ENCODE measurements at regions not wholly inside any gene's neighbourhood (a gene's known extent, or its start where the extent isn't known, plus 50 kb on each side); places are given as distances from the start of the nearest gene placed in this dataset.
"Not testable (repeated sequence)": the region's sequence is repeated elsewhere in the genome, so short reads cannot be mapped to it uniquely, and the experiment has no call there.

GRCh38 chr2:363824-364470, 76.1 kb upstream of the ALKAL2 start:
- WGBS, 2 donors = 88 to 90% methylated on average over 24 of the region's 24 CpGs

GRCh38 chr2:362924-363323, 75.0 kb upstream of the ALKAL2 start:
- WGBS, 2 donors = 64 to 82% methylated on average over 5 of the region's 5 CpGs
- H3K4me1 ChIP-seq = no peaks in the 10 kb centered on the region
- no peaks in the 10 kb centered on the region for H3K36me3 ChIP-seq
- no peak overlapping the region for H3K4me3 ChIP-seq
- H3K27ac ChIP-seq = no peak overlapping the region
- ATAC-seq (ENCODE audit: low FRiP score in 2 of 2) = no peak
- no peaks in the 10 kb centered on the region for H3K27me3 ChIP-seq
- H3K9me3 ChIP-seq = no peaks in the 10 kb centered on the region
- no peak for DNase-seq
- TF ChIP-seq POLR2AphosphoS5 (IDR thresholded peaks at IDR 0.05) = no peak
- TF ChIP-seq EP300 (IDR thresholded peaks at IDR 0.05) = no peak
- TF ChIP-seq CTCF (IDR thresholded peaks at IDR 0.05) = no peak
- TF ChIP-seq POLR2A (IDR thresholded peaks at IDR 0.05) = no peak

More at GRCh38 chr2:363824-364470, 76.1 kb upstream of the ALKAL2 start:
- DNase-seq (no peak), ATAC-seq (ENCODE audit: low FRiP score in 2 of 2) (no peak)
- Histone ChIP-seq H3K4me3 (no peak overlapping the region), H3K27me3 (no peaks in the 10 kb centered on the region), H3K36me3 (no peaks in the 10 kb centered on the region), H3K9me3 (no peaks in the 10 kb centered on the region), H3K27ac (no peak overlapping the region), H3K4me1 (no peaks in the 10 kb centered on the region)
- no peak for TF ChIP-seq CTCF (IDR thresholded peaks at IDR 0.05)
- no peak for TF ChIP-seq POLR2AphosphoS5 (IDR thresholded peaks at IDR 0.05)
- TF ChIP-seq EP300 (IDR thresholded peaks at IDR 0.05) = no peak
- TF ChIP-seq POLR2A (IDR thresholded peaks at IDR 0.05) = no peak

GRCh38 chr2:360124-360523, 72.2 kb upstream of the ALKAL2 start:
- WGBS, 2 donors = 85 to 87% methylated on average over 4 of the region's 4 CpGs
- no peak for DNase-seq
- no peak for ATAC-seq (ENCODE audit: low FRiP score in 2 of 2)
- Histone ChIP-seq H3K4me3 (no peak overlapping the region), H3K27me3 (no peaks in the 10 kb centered on the region), H3K9me3 (no peaks in the 10 kb centered on the region), H3K27ac (no peak overlapping the region), H3K4me1 (no peaks in the 10 kb centered on the region), H3K36me3 (no peaks in the 10 kb centered on the region)
- no peak for TF ChIP-seq POLR2A (IDR thresholded peaks at IDR 0.05)

- no peak overlapping the region for H3K4me3 ChIP-seq
- TF ChIP-seq EP300 (IDR thresholded peaks at IDR 0.05) (no peak), POLR2AphosphoS5 (IDR thresholded peaks at IDR 0.05) (no peak), POLR2A (IDR thresholded peaks at IDR 0.05) (no peak), CTCF (IDR thresholded peaks at IDR 0.05) (no peak)
- H3K4me1 ChIP-seq = no peaks in the 10 kb centered on the region
- WGBS, 2 donors = 40 to 43% methylated on average over 5 of the region's 5 CpGs
- H3K27ac ChIP-seq = no peak overlapping the region
- ATAC-seq (ENCODE audit: low FRiP score in 2 of 2) = no peak
- H3K27me3 ChIP-seq = no peaks in the 10 kb centered on the region
- DNase-seq = no peak
- no peaks in the 10 kb centered on the region for H3K36me3 ChIP-seq
- no peaks in the 10 kb centered on the region for H3K9me3 ChIP-seq
Measured at GRCh38 chr2:359047-359446, 71.2 kb upstream of the ALKAL2 start.

GRCh38 chr2:357811-358210, 69.9 kb upstream of the ALKAL2 start:
- WGBS, 2 donors = 76 to 82% methylated on average over 2 of the region's 2 CpGs
- ATAC-seq (ENCODE audit: low FRiP score in 2 of 2) (no peak), DNase-seq (no peak)
- Histone ChIP-seq H3K4me1 (no peaks in the 10 kb centered on the region), H3K27me3 (no peaks in the 10 kb centered on the region), H3K27ac (no peak overlapping the region), H3K4me3 (no peak overlapping the region), H3K9me3 (no peaks in the 10 kb centered on the region), H3K36me3 (no peaks in the 10 kb centered on the region)
- TF ChIP-seq CTCF (IDR thresholded peaks at IDR 0.05) (no peak), POLR2A (IDR thresholded peaks at IDR 0.05) (no peak), EP300 (IDR thresholded peaks at IDR 0.05) (no peak), POLR2AphosphoS5 (IDR thresholded peaks at IDR 0.05) (no peak)

- H3K9me3 ChIP-seq; H3K4me1 ChIP-seq; H3K27me3 ChIP-seq; H3K27ac ChIP-seq; ATAC-seq (ENCODE audit: low FRiP score in 2 of 2); H3K4me3 ChIP-seq; H3K36me3 ChIP-seq: not testable (repeated sequence)
- 83 to 85% methylated on average over 21 of the region's 21 CpGs for WGBS, 2 donors
- DNase-seq = peak in 1 of 2 donors; percentile 17
Measured at GRCh38 chr2:356304-356703, 68.4 kb upstream of the ALKAL2 start.

Data from upper lobe of left lung (tissue), 6 donors.